ENCODE measurements at regions not wholly inside any gene's neighbourhood (a gene's known extent, or its start where the extent isn't known, plus 50 kb on each side); places are given as distances from the start of the nearest gene placed in this dataset.

- no peaks in the 10 kb centered on the region for H3K36me3 ChIP-seq (ENCODE audit: insufficient read depth, low read length)
- H3K4me1 ChIP-seq (ENCODE audit: insufficient read depth, low read length, severe bottlenecking) = no peaks in the 10 kb centered on the region
- H3K9me2 ChIP-seq (ENCODE audit: low read depth, low read length) = no peaks in the 10 kb centered on the region
- no peak overlapping the region for H3K4me2 ChIP-seq (ENCODE audit: low read length)
- no peak overlapping the region for H3K9ac ChIP-seq (ENCODE audit: low read length)
- no peaks in the 10 kb centered on the region for H3K27me3 ChIP-seq (ENCODE audit: insufficient read depth, low read length)
- no peak overlapping the region for H3K4me3 ChIP-seq (ENCODE audit: low read depth, low read length, poor library complexity, severe bottlenecking)
- TF ChIP-seq, protein P1, sequence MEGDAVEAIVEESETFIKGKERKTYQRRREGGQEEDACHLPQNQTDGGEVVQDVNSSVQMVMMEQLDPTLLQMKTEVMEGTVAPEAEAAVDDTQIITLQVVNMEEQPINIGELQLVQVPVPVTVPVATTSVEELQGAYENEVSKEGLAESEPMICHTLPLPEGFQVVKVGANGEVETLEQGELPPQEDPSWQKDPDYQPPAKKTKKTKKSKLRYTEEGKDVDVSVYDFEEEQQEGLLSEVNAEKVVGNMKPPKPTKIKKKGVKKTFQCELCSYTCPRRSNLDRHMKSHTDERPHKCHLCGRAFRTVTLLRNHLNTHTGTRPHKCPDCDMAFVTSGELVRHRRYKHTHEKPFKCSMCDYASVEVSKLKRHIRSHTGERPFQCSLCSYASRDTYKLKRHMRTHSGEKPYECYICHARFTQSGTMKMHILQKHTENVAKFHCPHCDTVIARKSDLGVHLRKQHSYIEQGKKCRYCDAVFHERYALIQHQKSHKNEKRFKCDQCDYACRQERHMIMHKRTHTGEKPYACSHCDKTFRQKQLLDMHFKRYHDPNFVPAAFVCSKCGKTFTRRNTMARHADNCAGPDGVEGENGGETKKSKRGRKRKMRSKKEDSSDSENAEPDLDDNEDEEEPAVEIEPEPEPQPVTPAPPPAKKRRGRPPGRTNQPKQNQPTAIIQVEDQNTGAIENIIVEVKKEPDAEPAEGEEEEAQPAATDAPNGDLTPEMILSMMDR (IDR thresholded peaks at IDR 0.05; ENCODE audit: low read length) = no peak
- no peak for TF ChIP-seq EZH2 (IDR thresholded peaks at IDR 0.05; ENCODE audit: borderline replicate concordance, low read length)
- no peaks in the 10 kb centered on the region for H3F3A ChIP-seq (ENCODE audit: insufficient read depth, low read length)
- no peak overlapping the region for H3K27ac ChIP-seq (ENCODE audit: low read depth, low read length, poor library complexity, severe bottlenecking)
- 0 out of 2 replicates have a peak, but pooled peaks cover 4% of the 10 kb centered on the region for H3K9me3 ChIP-seq (ENCODE audit: low read length)
- no peaks in the 10 kb centered on the region for H4K20me1 ChIP-seq (ENCODE audit: insufficient read depth, low read length)
- no peak overlapping the region for H2AFZ ChIP-seq (ENCODE audit: low read length)
- H3K79me2 ChIP-seq (ENCODE audit: insufficient read depth, low read length) = no peaks in the 10 kb centered on the region
Measured at GRCh38 chr2:16059393-16060016, 119.2 kb downstream of the MYCN start.

GRCh38 chr2:16058747-16059358 is 118.5 kb downstream of the MYCN start:
- Histone ChIP-seq H2AFZ (ENCODE audit: low read length) (no peak overlapping the region), H3K9me3 (ENCODE audit: low read length) (0 out of 2 replicates have a peak, but pooled peaks cover 4% of the 10 kb centered on the region), H3K4me3 (ENCODE audit: low read depth, low read length, poor library complexity, severe bottlenecking) (no peak overlapping the region), H3K79me2 (ENCODE audit: insufficient read depth, low read length) (no peaks in the 10 kb centered on the region), H3K9me2 (ENCODE audit: low read depth, low read length) (no peaks in the 10 kb centered on the region), H3K4me2 (ENCODE audit: low read length) (no peak overlapping the region), H3K36me3 (ENCODE audit: insufficient read depth, low read length) (no peaks in the 10 kb centered on the region), H4K20me1 (ENCODE audit: insufficient read depth, low read length) (no peaks in the 10 kb centered on the region), H3F3A (ENCODE audit: insufficient read depth, low read length) (no peaks in the 10 kb centered on the region), H3K27me3 (ENCODE audit: insufficient read depth, low read length) (no peaks in the 10 kb centered on the region), H3K27ac (ENCODE audit: low read depth, low read length, poor library complexity, severe bottlenecking) (no peak overlapping the region), H3K9ac (ENCODE audit: low read length) (no peak overlapping the region), H3K4me1 (ENCODE audit: insufficient read depth, low read length, severe bottlenecking) (no peaks in the 10 kb centered on the region)
- TF ChIP-seq EZH2 (IDR thresholded peaks at IDR 0.05; ENCODE audit: borderline replicate concordance, low read length) = no peak
- TF ChIP-seq, protein P1 (IDR thresholded peaks at IDR 0.05; ENCODE audit: low read length) = no peak

DNA sequence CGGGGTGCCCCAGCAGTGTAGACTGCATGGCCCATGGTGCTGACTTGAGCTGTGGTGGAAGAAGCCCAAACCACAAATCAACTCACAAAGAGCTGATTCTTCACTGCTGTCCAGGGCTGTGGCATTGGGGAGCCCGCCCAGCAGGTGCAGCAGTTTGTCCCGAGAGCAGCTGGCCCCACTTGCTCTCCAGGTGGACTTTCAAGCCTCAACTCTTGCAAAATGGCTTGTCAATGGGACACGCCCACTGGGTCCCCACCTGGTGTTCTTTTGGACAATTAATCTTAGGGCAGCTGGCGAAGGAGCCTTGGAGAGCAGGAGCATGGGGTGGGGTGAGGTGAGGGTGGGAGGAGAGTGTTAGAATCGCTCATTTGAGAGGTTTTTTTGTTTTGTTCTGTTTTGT is 117.9 kb downstream of the MYCN start:
- Histone ChIP-seq H3F3A (ENCODE audit: insufficient read depth, low read length) (no peaks in the 10 kb centered on the region), H3K9me2 (ENCODE audit: low read depth, low read length) (no peaks in the 10 kb centered on the region), H3K4me1 (ENCODE audit: insufficient read depth, low read length, severe bottlenecking) (no peaks in the 10 kb centered on the region), H3K9ac (ENCODE audit: low read length) (no peak overlapping the region), H3K27ac (ENCODE audit: low read depth, low read length, poor library complexity, severe bottlenecking) (no peak overlapping the region), H3K4me2 (ENCODE audit: low read length) (no peak overlapping the region), H4K20me1 (ENCODE audit: insufficient read depth, low read length) (no peaks in the 10 kb centered on the region), H3K79me2 (ENCODE audit: insufficient read depth, low read length) (no peaks in the 10 kb centered on the region), H3K9me3 (ENCODE audit: low read length) (0 out of 2 replicates have a peak, but pooled peaks cover 4% of the 10 kb centered on the region), H3K4me3 (ENCODE audit: low read depth, low read length, poor library complexity, severe bottlenecking) (no peak overlapping the region), H3K27me3 (ENCODE audit: insufficient read depth, low read length) (no peaks in the 10 kb centered on the region), H2AFZ (ENCODE audit: low read length) (no peak overlapping the region), H3K36me3 (ENCODE audit: insufficient read depth, low read length) (no peaks in the 10 kb centered on the region)
- TF ChIP-seq, protein P1 (IDR thresholded peaks at IDR 0.05; ENCODE audit: low read length) = no peak
- TF ChIP-seq EZH2 (IDR thresholded peaks at IDR 0.05; ENCODE audit: borderline replicate concordance, low read length) = no peak
